ENCODE measurements at regions not wholly inside any gene's neighbourhood (a gene's known extent, or its start where the extent isn't known, plus 50 kb on each side); places are given as distances from the start of the nearest gene placed in this dataset.

DNA sequence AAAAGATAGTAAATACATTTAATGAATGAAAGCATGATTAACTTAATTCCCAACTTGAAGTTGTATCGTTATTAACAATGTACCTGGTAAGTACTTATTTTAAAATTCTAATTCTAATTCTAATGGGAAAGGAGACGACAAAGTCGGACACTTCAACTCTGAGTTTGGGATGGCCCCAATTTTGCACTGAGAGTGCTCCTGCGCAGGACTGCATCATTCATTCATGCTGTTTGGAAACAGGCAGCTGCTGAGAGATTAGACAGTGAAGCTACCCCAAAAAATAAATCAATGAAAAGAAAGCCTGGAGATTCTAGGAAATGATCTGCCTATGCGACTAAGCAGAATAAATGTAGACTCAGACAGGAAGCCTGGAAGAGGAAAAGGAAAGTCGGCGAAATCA is 141.7 kb upstream of the VKORC1L1 start:
- no peaks in the 10 kb centered on the region for H3F3A ChIP-seq (ENCODE audit: low read length, unreplicated experiment)
- ChIA-PET POLR2A (ENCODE audit: unreplicated experiment) (no interaction called here), CTCF (no interaction called here)
- H3K4me2 ChIP-seq (ENCODE audit: low read length), result no peak overlapping the region
- H3K36me3 ChIP-seq (ENCODE audit: low read depth, low read length), result no peaks in the 10 kb centered on the region
- H3K79me2 ChIP-seq (ENCODE audit: low read length), result no peaks in the 10 kb centered on the region
- DNase-seq, result no peak
- no peaks in the 10 kb centered on the region for H3K9me3 ChIP-seq (ENCODE audit: low read length)
- no peak overlapping the region for H3K4me3 ChIP-seq (ENCODE audit: low read length)
- BruUV-seq (replicated peaks), result no TSS peak
- ATAC-seq, result no peak
- no peak overlapping the region for H3K27ac ChIP-seq (ENCODE audit: low read length)
- no peaks in the 10 kb centered on the region for H3K9me2 ChIP-seq (replicated peaks; ENCODE audit: low read length)
- H3K27me3 ChIP-seq (ENCODE audit: low read length), result no peaks in the 10 kb centered on the region
- H3K4me1 ChIP-seq (ENCODE audit: insufficient read depth, low read length), result no peaks in the 10 kb centered on the region
- TF ChIP-seq, protein P1, sequence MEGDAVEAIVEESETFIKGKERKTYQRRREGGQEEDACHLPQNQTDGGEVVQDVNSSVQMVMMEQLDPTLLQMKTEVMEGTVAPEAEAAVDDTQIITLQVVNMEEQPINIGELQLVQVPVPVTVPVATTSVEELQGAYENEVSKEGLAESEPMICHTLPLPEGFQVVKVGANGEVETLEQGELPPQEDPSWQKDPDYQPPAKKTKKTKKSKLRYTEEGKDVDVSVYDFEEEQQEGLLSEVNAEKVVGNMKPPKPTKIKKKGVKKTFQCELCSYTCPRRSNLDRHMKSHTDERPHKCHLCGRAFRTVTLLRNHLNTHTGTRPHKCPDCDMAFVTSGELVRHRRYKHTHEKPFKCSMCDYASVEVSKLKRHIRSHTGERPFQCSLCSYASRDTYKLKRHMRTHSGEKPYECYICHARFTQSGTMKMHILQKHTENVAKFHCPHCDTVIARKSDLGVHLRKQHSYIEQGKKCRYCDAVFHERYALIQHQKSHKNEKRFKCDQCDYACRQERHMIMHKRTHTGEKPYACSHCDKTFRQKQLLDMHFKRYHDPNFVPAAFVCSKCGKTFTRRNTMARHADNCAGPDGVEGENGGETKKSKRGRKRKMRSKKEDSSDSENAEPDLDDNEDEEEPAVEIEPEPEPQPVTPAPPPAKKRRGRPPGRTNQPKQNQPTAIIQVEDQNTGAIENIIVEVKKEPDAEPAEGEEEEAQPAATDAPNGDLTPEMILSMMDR (conservative IDR thresholded peaks at IDR 0.05; ENCODE audit: low read depth, low read length), result no peak
- no peak for TF ChIP-seq EZH2 (IDR thresholded peaks at IDR 0.05; ENCODE audit: low read length, unreplicated experiment)
- no peak for TF ChIP-seq EZH2phosphoT487 (IDR thresholded peaks at IDR 0.05; ENCODE audit: borderline replicate concordance, low read length)
- intact Hi-C loops (cut with micrococcal nuclease), result loop anchor here (10.0 kb wide), 1 partner anchor 284 kb away; no protein-coding TSS in a partner anchor
- no peak overlapping the region for H2AFZ ChIP-seq (ENCODE audit: low read length)
- H3K9ac ChIP-seq (ENCODE audit: low read length), result no peak overlapping the region
- no peaks in the 10 kb centered on the region for H4K20me1 ChIP-seq (ENCODE audit: low read length)

DNA sequence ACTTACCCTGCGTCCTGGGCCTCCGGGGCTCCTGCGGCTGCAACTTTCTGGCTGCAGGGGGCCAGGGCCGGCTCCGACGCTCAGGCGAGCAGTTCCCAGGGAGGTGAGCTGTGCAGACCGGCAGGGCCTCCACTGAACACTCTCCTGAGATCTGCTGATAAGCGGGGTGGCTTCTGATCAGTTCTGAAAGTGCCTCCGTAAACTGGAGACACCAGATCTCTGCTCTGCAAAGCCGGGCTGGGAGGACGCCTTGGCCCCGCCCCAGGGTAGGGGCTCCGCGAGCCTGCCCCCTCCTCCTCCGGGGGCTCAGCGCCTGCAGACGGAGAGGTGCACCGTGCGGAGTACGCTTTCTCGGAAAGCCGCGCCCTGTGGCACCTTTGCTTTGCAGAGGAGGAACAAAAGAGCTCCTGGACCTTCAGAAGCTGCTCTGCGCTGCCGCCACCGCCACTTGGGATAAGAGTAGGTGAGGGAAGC is 141.3 kb upstream of the VKORC1L1 start:
- no peak for TF ChIP-seq EZH2 (IDR thresholded peaks at IDR 0.05; ENCODE audit: low read length, unreplicated experiment)
- no peak for TF ChIP-seq EZH2phosphoT487 (IDR thresholded peaks at IDR 0.05; ENCODE audit: borderline replicate concordance, low read length)
- TF ChIP-seq, protein P1 (conservative IDR thresholded peaks at IDR 0.05; ENCODE audit: low read depth, low read length), result no peak
- no peaks in the 10 kb centered on the region for H3K4me1 ChIP-seq (ENCODE audit: insufficient read depth, low read length)
- no peaks in the 10 kb centered on the region for H3K79me2 ChIP-seq (ENCODE audit: low read length)
- H3K27me3 ChIP-seq (ENCODE audit: low read length), result no peaks in the 10 kb centered on the region
- intact Hi-C loops (cut with micrococcal nuclease), result loop anchor here (10.0 kb wide), 1 partner anchor 283 kb away; no protein-coding TSS in a partner anchor
- H3K36me3 ChIP-seq (ENCODE audit: low read depth, low read length), result no peaks in the 10 kb centered on the region
- H3K4me2 ChIP-seq (ENCODE audit: low read length), result peak overlapping the region; percentile 31; the same call in 1 of the 2 replicates
- H3K9ac ChIP-seq (ENCODE audit: low read length), result no peak overlapping the region
- no peak for DNase-seq
- H3K27ac ChIP-seq (ENCODE audit: low read length), result no peak overlapping the region
- no TSS peak for BruUV-seq (replicated peaks)
- no peaks in the 10 kb centered on the region for H4K20me1 ChIP-seq (ENCODE audit: low read length)
- no peaks in the 10 kb centered on the region for H3F3A ChIP-seq (ENCODE audit: low read length, unreplicated experiment)
- CTCF ChIA-PET, result interaction anchor here (0.6 kb wide), 1 partner anchor 151 kb away, joined by 3 read pairs; no protein-coding TSS in a partner anchor
- no peaks in the 10 kb centered on the region for H3K9me2 ChIP-seq (replicated peaks; ENCODE audit: low read length)
- 0 out of 2 replicates have a peak overlapping the region, but pooled peaks have one; percentile 18 for H2AFZ ChIP-seq (ENCODE audit: low read length)
- ATAC-seq, result peak; percentile 88
- POLR2A ChIA-PET (ENCODE audit: unreplicated experiment), result no interaction called here
- H3K4me3 ChIP-seq (ENCODE audit: low read length), result no peak overlapping the region
- no peaks in the 10 kb centered on the region for H3K9me3 ChIP-seq (ENCODE audit: low read length)

DNA sequence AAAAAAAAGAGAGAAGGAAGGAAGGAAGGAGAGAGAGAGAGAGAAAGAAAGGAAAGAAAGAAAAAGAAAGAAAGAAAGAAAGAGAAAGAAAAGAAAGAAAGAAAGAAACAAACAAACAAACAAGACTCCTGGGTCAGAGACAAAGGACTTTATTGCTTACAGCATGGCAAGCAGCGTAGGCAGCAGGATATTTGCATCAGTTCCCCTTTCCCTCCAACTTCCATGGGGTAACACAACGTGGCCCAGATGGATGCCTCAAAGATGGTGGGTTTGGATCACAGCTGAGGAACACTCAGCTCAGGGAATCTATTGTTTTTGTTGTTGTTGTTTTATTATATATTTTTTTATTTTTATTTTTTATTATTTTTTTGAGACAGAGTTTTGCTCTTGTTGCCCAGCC is 128.5 kb upstream of the VKORC1L1 start:
- Histone ChIP-seq H3K27me3 (ENCODE audit: low read length) (no peaks in the 10 kb centered on the region), H3K9ac (ENCODE audit: low read length) (no peak overlapping the region), H3K36me3 (ENCODE audit: low read depth, low read length) (no peaks in the 10 kb centered on the region), H3K9me3 (ENCODE audit: low read length) (no peaks in the 10 kb centered on the region), H4K20me1 (ENCODE audit: low read length) (no peaks in the 10 kb centered on the region), H3K27ac (ENCODE audit: low read length) (no peak overlapping the region), H3K4me1 (ENCODE audit: insufficient read depth, low read length) (no peaks in the 10 kb centered on the region), H3K9me2 (replicated peaks; ENCODE audit: low read length) (no peaks in the 10 kb centered on the region), H2AFZ (ENCODE audit: low read length) (no peak overlapping the region), H3K4me3 (ENCODE audit: low read length) (no peak overlapping the region), H3K4me2 (ENCODE audit: low read length) (no peak overlapping the region), H3F3A (ENCODE audit: low read length, unreplicated experiment) (no peaks in the 10 kb centered on the region), H3K79me2 (ENCODE audit: low read length) (peaks cover 6% of the 10 kb centered on the region)
- intact Hi-C loops (cut with micrococcal nuclease), result no loop called here
- ChIA-PET POLR2A (ENCODE audit: unreplicated experiment) (no interaction called here), CTCF (no interaction called here)
- DNase-seq (no peak), ATAC-seq (no peak)
- TF ChIP-seq EZH2phosphoT487 (IDR thresholded peaks at IDR 0.05; ENCODE audit: borderline replicate concordance, low read length) (no peak), EZH2 (IDR thresholded peaks at IDR 0.05; ENCODE audit: low read length, unreplicated experiment) (no peak)
- TF ChIP-seq, protein P1 (conservative IDR thresholded peaks at IDR 0.05; ENCODE audit: low read depth, low read length), result no peak
- no TSS peak for BruUV-seq (replicated peaks)
